ENCODE measurements at regions not wholly inside any gene's neighbourhood (a gene's known extent, or its start where the extent isn't known, plus 50 kb on each side); places are given as distances from the start of the nearest gene placed in this dataset.
"Not testable (repeated sequence)": the region's sequence is repeated elsewhere in the genome, so short reads cannot be mapped to it uniquely, and the experiment has no call there.

DNA sequence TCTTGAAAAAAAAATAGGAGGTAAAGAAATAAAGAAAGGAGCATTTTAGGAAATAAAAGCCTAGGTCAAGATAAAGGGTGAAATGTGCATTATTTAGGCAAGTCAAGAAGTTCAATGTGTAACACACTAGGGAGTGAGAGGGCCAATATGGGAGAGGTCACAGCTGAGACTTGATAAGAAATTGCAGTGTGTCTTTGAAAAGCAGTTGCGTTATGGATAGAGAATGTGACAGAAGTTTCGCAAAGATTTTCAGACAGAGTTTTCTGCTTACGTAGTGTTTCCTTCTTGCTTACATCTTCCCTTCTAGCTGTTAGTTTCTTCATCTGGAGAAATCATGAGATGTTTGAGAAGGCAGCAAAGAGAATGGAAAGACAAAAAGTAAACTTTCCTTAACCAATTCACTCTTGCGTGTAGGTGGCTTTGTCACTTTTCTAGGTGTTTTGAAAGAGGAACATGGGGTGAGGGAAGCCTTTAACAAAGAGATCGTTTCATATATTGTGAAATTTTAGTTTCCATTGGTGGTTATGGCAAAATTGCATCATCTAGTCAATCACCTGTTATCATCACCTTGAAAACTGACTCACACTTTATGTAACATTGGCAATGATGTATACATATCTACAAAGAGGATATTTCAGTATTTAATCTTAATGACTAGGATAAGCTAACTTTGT lies 975.5 kb downstream of the OLFM4 start:
- no peak for FAIRE-seq

DNA sequence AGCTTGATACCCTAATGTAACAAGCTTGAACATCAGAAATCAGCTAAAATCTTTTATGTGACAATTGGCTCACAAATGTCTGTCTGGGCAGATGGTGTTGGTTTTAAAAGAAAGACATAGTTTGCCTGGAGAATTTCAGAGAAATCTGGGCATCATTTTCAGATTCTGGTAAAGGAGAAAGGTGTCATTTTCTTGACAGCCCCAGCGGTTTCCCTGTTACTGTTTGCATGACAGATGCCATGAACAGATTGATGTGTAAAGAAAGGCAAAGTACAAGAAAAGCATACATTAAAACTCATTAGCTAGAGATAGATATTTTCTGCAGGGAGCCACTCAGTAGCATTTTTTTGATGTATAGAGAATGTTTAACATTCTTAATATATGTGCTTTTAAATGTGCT lies 987.9 kb downstream of the OLFM4 start:
- FAIRE-seq = no peak

DNA sequence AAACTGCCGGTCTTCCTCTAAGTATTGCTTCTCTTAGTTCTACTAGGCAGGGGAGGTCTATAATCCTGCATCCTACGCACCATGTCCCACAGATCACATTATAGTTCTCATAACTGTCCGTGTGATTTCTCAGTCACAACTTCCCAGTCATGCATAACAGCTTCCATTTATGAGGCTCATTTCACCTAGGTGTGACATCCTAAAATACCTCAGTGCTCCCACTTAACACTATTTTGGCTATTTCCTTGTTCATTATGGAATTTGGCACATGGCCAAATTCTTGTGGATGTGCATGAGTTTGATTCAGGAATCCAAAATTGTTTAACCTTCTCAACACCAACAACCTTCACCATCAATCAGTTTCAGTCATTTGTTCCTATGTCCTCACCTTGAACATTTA lies 989.9 kb downstream of the OLFM4 start:
- FAIRE-seq = no peak

DNA sequence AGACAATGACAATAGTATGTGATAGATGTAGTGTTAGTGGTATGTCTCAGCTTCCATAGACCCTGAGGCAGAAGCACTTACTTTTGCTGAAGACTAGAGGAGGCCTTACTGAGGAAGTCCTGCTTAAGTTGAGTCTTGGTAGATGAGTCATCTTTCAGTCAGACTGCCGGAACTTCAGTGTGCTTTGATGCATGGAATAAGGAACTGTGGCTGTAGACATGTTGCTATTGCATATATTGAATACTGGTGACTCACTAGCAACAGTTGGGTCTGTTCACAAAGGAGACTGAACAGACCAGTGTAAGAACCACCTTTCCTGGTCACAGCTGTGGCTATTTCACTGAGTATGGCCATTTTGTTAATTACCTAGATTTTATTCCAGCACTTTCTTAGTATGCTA lies 1000.6 kb downstream of the OLFM4 start:
- FAIRE-seq = no peak

DNA sequence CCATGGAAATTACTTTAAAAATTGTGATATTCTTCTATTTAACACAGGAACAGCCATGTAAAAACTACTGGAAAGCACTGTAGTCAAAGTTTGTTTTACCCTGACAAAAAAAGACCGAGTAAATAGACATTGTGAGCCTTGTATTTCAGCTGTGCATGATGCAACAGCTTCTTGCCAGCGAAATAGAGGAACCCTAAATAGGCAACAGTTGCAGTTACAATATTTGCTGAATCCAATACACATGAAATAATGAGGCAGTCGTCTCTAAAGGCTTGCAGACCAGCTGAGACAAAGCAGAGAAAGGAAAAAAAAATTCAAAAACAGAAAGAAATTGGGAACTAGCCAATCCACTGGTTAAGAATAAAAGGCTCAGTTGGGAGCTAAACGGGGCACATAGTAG lies 1001.1 kb downstream of the OLFM4 start:
- FAIRE-seq = no peak

DNA sequence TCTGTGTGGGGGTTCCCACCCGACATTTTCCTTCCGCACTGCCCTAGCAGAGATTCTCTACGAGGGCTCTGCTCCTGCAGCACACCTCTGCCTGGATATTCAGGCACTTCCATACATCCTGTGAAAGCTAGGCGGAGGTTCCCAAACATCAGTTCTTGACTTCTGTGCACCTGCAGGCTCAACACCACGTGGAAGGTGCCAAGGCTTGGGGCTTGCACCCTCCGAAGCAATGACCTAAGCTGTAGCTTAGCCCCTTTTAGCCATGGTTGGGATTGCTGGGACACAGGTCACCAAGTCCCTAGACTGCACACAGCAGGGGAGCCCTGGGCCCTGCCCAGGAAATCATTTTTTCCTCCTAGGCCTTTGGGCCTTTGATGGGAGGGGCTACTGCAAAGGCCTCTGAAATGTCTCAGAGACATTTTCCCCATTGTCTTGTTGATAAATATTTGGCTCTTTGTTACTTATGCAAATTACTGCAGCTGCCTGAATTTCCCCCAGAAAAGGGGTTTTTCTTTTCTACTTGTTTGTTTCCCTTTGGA lies 1004.8 kb downstream of the OLFM4 start:
- no peak for FAIRE-seq

DNA sequence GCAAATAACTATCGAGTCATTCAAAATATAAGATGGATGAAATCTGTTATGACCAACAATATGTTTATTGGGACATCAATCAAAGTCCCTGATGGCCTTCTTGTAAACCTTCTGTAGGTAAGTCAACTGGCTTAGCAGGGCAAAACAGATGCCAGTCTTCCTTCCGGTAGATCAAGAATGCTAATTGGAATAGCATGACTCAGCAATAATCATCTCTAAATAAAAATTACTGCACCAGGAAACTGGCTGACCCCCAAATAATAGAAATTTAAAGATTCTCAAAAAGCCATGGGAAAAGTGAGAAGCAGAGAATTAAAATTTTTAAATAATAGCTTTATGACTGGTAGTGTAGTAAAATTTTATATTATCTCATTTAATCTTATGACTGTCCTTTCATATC lies 1005.4 kb downstream of the OLFM4 start:
- FAIRE-seq = no peak

DNA sequence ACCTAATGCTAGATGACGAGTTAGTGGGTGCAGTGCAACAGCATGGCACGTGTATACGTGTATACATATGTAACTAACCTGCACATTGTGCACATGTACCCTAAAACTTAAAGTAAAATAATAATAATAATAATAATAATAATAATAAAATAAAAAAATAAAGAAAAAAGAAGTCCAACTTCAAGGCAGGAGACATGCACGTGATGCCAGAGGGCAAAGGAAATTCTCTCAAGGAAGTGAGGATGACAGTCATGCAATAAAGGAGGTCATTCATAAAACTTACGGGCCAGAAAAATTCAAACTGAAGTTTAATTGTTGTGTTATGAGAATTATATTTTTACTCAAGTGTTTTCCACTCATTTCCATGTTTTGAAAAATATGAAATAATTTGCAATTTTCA lies 1028.8 kb downstream of the OLFM4 start:
- FAIRE-seq = not testable (repeated sequence)

DNA sequence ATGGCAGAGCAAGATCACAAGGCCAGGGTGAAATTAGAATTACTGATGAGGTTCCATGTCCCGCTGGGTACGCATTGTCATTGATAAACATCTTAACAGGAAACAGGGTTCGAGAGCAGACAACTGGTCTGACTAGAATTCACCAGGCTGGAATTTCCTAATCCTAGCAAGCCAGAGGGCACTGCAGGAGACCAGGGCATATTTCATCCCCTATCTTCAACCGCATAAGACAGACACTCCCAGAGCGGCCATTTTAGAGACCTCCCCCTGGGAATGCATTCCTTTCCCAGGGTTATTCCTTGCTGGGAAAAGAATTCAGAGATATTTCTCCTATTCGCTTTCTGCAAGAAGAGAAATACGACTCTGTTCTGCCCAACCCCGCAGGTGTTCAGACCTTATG lies 1041.3 kb downstream of the OLFM4 start:
- not testable (repeated sequence) for FAIRE-seq

DNA sequence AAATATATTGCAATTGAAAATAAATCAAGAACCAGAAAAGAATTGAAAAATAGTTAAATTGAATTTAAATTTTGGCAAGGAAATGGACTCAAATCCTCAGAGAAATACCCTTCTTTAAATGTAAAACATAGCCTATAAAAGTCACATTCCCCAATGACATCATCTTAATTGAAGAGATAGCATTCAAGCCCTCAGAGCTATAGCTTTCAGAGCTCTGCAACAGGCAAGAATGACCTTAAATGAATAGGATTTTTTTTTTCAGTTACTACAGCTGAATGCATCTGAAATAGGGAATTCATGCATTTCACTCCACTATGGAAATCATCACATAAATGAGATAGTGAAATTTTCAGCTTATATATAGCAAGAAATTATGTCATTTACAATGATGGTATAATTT lies 1049.0 kb downstream of the OLFM4 start:
- FAIRE-seq = no peak

DNA sequence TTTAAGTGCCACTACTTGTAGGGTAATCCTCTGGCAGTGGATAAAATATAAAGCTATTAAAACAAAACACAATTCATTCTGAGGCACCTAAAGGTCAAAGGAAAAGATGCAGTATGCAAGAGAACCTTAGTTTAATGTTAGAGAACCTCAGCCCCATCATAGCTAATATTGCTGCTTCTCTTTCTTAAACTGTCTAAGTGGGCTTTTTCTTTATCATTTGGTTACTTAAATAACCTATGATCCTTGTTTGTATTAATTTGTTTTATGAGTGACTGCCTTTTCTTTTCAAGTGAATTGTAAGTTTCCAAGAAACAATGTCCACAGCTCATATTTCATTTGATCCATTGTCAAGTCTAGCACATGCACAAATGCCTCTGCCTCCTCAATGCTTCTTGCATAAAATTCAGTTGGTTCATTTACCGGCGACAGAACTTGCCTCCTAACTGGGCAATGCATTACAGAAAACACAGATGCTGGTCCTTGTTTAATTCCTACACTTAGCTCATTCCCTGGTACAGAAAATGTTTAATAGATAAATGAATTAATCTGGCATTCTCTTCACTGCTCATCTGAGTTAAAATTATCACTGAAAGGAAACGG lies 1049.8 kb downstream of the OLFM4 start:
- no peak for FAIRE-seq

DNA sequence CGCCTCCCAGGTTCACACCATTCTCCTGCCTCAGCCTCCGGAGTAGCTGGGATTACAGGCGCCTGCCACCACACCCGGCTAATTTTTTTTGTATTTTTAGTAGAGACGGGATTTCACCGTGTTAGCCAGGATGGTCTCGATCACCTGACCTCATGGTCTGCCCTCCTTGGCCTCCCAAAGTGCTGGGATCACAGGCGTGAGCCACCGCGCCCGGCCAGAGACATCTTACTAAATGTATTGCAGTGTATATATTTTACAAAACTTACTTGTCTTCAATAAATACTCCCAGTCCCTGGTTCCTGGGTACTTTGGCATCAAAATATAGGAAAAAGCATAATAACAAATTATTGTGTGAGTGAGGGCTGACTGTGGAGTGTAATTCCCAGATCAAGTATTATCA lies 1053.7 kb downstream of the OLFM4 start:
- FAIRE-seq = not testable (repeated sequence)

DNA sequence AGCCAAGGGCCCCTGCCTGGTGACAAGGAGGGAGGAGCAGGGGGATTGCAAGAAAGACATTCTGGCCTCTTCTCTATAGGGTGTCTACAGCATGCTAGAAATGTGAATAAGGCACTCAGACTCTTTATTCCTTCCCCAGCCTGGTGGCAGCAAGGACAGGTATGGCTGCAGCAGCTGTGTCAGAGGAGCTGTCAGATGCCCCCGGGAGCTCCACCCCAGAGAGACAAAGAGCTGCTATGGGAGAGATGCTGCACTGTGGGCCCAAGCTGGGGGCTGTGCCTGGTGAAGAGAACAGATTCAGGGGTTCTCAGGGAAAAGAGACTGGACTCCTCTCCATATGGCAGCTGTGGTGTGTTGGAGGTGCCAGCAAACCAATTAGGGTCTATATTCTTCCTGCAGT lies 1063.3 kb downstream of the OLFM4 start:
- no peak for FAIRE-seq

DNA sequence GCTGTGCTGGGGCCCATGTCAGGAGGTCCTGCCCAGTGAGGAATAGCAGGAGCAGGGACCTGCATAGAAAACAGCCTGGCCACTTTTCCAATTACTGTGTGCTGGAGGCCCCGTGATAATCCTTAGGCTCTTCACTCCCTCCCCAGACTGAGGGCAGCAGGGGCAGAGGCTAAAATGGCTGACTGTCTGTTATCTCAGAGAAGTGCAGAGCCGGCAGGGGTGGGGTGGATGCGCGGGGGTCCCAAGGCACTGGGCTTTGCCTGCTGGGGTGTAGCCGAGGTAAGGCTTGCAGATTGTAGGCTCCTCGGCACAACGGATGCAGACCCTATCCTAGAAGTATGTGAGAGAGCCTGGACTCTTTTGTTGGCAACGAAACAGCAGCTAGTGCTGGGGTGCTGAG lies 1064.1 kb downstream of the OLFM4 start:
- no peak for FAIRE-seq

DNA sequence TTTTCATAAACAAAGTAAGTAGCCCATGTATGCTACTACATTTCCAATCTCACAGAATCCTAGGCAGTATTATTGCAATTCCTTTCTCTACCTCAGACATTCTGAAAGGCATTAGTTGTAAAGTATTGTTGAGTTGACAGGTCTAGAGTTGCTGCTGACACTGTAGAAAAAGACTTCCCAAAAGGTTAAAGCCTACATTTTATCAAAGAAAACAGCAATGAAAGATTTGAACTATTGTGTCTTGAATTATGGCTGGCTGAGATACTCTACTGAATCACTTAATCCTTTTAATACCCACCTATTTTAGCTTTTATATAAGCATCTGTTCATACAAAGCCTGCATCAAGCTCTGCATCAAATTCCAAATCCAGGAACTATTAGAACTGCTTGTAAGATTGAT lies 1082.0 kb downstream of the OLFM4 start:
- no peak for FAIRE-seq

DNA sequence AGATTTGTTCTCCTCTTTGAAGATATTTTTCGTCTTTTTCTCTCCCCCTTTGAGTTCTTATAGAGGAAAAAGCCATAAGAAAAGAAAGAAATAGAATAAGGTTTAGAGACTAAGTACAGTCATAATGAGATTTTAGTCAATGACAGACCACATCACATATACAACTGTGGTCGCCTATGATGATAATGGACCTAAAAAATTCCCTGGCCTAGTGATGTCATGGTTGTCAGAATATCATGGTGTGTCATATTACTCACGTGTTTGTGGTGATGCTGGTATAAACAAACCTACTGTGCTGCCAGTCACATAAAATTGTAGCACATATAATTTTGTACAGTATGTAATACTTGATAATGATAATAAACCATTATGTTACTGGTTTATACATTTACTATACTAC lies 1096.1 kb downstream of the OLFM4 start:
- no peak for FAIRE-seq

DNA sequence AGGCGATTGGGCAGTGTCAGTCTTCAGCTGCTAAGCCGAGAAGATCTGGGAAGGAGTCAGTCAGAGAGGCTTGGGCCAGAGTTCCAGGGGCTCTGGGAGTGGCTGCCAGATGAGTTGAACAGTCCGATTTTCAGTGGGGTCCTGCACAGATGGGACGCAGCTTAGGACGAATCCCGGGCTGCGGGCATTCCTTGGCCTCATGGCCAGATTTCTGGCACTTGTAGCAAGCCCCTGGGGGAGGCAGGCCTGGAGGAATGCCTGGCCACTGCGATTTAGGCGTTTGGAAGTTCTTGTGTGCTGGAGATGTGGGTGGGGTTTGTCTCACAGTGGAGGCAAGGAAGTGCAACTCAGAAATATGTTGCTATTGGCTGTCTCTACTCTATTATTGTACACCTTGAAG lies 1102.3 kb downstream of the OLFM4 start:
- FAIRE-seq = not testable (repeated sequence)

DNA sequence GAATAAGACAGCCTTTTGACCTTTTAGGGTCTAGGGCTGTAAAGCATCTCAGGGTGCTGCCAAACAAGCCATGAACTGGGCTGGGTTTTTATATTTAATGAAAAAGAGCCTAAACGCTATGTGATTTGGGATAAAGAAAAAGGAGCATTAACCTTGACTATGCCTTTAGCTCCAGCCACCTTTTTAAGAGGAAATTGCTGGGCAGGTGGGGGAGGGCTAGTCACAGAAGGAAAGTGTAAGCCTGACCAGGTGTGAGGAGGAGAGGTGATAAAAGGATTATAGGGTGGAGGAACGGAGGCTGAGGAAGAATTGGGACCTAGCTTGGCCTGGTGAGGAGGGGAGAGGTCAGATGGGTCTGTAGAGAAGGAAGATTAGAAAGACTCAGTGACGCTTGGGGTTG lies 1102.8 kb downstream of the OLFM4 start:
- not testable (repeated sequence) for FAIRE-seq

DNA sequence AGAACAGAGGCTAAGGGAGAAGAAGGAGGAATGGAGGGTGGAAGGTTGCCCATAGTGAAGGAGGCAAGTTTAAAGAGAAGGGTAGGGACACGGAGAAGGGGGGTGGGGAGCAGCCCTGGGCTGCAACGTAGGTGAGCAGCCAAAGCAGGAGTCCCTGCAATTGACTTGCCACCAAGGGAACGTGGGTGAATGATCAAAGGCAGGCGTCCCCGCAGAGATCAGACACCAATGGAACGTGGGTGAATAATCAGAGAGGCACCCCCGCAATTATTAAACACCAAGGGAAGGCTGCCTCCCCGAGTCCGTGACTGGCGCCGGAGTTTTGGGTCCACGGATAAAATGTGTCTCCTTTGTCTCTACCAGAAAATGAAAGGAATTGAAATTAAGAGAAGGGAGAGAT lies 1103.5 kb downstream of the OLFM4 start:
- not testable (repeated sequence) for FAIRE-seq

DNA sequence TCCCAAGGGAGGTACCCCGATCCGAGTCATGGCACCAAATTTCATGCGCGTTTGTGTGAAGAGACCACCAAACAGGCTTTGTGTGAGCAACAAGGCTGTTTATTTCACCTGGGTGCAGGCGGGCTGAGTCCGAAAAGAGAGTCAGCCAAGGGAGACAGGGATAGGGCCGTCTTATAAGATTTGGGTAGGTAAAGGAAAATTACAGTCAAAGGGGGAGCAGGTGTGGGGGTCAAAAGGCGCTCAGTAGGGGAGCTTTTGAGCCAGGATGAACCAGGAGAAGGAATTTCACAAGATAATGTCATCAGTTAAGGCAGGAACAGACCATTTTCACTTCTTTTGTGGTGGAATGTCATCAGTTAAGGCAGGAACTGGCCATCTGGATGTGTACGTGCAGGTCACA lies 1104.1 kb downstream of the OLFM4 start:
- FAIRE-seq = not testable (repeated sequence)

DNA sequence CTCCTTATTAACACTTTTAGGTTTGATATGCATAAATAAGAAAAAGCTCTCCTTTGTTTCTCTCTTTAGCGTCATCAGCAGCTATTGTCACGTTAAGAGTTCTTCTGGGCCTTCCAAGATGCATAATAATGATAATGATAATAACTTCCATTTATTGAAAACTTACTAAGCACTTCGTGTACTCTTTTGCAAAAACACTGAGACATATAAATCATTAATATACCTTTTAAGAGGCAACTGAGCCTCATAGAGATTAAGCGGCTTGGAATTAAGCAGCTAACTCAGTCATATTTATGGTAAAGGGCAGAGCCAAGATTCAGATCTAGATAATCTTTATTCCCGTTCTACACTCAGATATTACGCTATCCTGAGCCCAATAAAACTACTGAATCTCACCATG lies 1105.1 kb downstream of the OLFM4 start:
- FAIRE-seq = no peak

DNA sequence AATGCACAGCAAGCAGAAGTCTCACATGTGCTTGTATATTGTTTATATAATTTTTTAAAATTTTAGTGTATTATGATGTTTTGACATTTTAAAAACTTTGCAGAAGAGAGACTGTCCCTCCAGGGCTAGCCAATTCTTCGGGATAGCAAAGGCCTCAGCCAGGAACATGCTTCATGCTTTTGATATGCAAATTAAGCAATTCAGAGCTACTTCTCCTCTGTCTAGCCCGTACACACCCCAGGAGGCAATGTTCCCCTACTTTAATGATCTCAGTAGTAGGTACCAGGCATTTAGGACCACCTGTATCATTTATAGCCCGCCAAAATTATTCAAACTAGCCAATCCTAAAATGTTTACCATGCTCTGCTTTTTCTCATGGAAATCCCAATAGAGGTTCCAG lies 1116.2 kb downstream of the OLFM4 start:
- FAIRE-seq = no peak

DNA sequence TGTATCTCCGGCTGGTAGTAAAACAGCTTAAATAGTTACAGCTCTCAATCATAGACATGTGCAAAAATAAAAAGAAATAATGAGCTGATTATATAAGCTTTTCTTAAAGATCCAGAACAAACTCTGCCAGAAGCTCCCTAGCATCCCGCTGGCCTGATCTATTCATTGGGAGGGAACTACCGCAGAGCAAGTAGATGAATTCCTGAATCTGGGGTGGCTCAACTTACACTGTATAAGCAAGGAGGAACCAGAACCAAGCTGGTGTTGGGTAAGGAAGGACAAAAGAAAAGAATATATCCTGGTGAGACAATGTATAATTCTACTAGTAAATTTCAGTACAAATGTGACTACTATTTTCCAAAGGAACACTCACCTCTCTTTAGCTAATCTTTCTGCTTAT lies 1122.2 kb downstream of the OLFM4 start:
- FAIRE-seq = no peak

DNA sequence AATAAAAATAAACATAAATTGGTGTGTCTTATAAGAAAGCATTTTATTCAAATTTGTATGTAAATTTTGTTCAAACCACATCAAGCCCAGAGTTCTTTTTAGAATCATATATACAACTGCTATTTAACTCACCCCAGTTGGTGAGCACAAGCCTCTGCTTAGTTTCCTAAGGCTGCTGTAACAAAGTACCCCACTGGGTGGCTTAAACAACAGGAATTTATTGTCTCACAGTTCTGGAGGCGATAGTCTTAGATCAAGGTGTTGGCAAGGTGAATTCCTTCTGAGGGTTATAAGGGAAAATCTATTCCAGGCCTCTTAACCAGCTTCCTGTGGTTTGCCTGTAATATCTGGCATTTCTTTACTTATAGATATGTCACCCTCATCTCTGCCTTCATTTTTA lies 1133.5 kb downstream of the OLFM4 start:
- no peak for FAIRE-seq
